DOHH2 (cell line): ENCODE measurements at regions not wholly inside any gene's neighbourhood (a gene's known extent, or its start where the extent isn't known, plus 50 kb on each side); places are given as distances from the start of the nearest gene placed in this dataset.

Experiments used
- H3F3A ChIP-seq: fragments of 200-600 bp; sonication (generic), shearing (Covaris generic); 2 replicates; pipeline ENCODE4 v1.6.0; 2016; ENCODE audit warnings: antibody characterized with exemption, mild to moderate bottlenecking; ENCODE audit not compliant: control insufficient read depth, insufficient read depth
- H3K27ac ChIP-seq: fragments of 200-600 bp; sonication (generic); 2 replicates; pipeline ENCODE4 v1.5.1; 2014; ENCODE audit warnings: low read depth, mild to moderate bottlenecking, low read length, moderate library complexity
- H3K27me3 ChIP-seq: fragments of 200-600 bp; sonication (generic); 2 replicates; pipeline ENCODE4 v1.6.1; 2014; ENCODE audit warnings: mild to moderate bottlenecking, low read length, mixed read lengths; ENCODE audit not compliant: control insufficient read depth
- H3K36me3 ChIP-seq: fragments of 200-600 bp; sonication (generic); 2 replicates; pipeline ENCODE4 v1.6.1; 2014; ENCODE audit warnings: mild to moderate bottlenecking, low read length, moderate library complexity, mixed read lengths; ENCODE audit not compliant: control insufficient read depth
- H3K4me1 ChIP-seq: fragments of 200-600 bp; sonication (generic); 2 replicates; pipeline ENCODE4 v1.6.1; 2014; ENCODE audit warnings: mild to moderate bottlenecking, low read length, mixed read lengths; ENCODE audit not compliant: control insufficient read depth
- H3K4me2 ChIP-seq: fragments of 200-600 bp; sonication (generic); 2 replicates; pipeline ENCODE4 v1.6.0; 2014; ENCODE audit warnings: mild to moderate bottlenecking, low read length, moderate library complexity
- H3K4me3 ChIP-seq: fragments of 200-600 bp; sonication (generic); 2 replicates; pipeline ENCODE4 v1.5.1; 2014; ENCODE audit warnings: mild to moderate bottlenecking, low read length, mixed read lengths
- H3K79me2 ChIP-seq: fragments of 200-600 bp; sonication (generic); 2 replicates; pipeline ENCODE4 v1.6.1; 2014; ENCODE audit warnings: mild to moderate bottlenecking, low read length, mixed read lengths; ENCODE audit not compliant: control insufficient read depth
- H3K9me2 ChIP-seq: fragments of 200-600 bp; sonication (generic); replicated peaks from 2 replicates; pipeline ENCODE4 v1.6.1; 2014; ENCODE audit warnings: mild to moderate bottlenecking, low read length, mixed read lengths; ENCODE audit not compliant: control insufficient read depth
- H3K9me3 ChIP-seq: fragments of 200-600 bp; sonication (generic); 2 replicates; pipeline ENCODE4 v1.6.1; 2014; ENCODE audit warnings: antibody characterized with exemption, low read length, mixed read lengths; ENCODE audit not compliant: control insufficient read depth, insufficient read depth
- H4K20me1 ChIP-seq: fragments of 200-600 bp; sonication (generic); 2 replicates; pipeline ENCODE4 v1.6.0; 2014; ENCODE audit warnings: low read depth, mild to moderate bottlenecking, antibody characterized with exemption, low read length, moderate library complexity; ENCODE audit not compliant: control insufficient read depth, insufficient read depth
- CTCF ChIP-seq: fragments of 200-600 bp; sonication (generic); IDR thresholded peaks from one replicate; pipeline ENCODE4 v1.5.1; 2014; ENCODE audit warnings: antibody characterized with exemption, mild to moderate bottlenecking, low read depth, low read length; ENCODE audit not compliant: poor library complexity, severe bottlenecking
- EZH2phosphoT487 ChIP-seq: fragments of 200-600 bp; sonication (generic); IDR thresholded peaks from 2 replicates; pipeline ENCODE4 v1.6.1; 2017; ENCODE audit warnings: borderline replicate concordance, mild to moderate bottlenecking, antibody characterized with exemption, low read length, moderate library complexity, mixed read lengths

GRCh38 chr1:81650776-81651175 is 150.0 kb upstream of the ADGRL2 start:
- no peaks in the 10 kb centered on the region for H3K9me3 ChIP-seq
- H3K36me3 ChIP-seq: no peaks in the 10 kb centered on the region
- H3K9me2 ChIP-seq: no peaks in the 10 kb centered on the region
- H3K79me2 ChIP-seq: no peaks in the 10 kb centered on the region
- H3K27ac ChIP-seq: no peak overlapping the region
- H3K4me2 ChIP-seq: no peak overlapping the region
- H3K4me3 ChIP-seq: no peak overlapping the region
- no peaks in the 10 kb centered on the region for H3K4me1 ChIP-seq
- no peaks in the 10 kb centered on the region for H4K20me1 ChIP-seq
- no peaks in the 10 kb centered on the region for H3K27me3 ChIP-seq
- TF ChIP-seq CTCF (no peak), EZH2phosphoT487 (no peak)
- H3F3A ChIP-seq: no peaks in the 10 kb centered on the region

- TF ChIP-seq CTCF (no peak), EZH2phosphoT487 (no peak)
- H3K4me2 ChIP-seq: no peak overlapping the region
Observed at GRCh38 chr1:81635816-81636215, 164.9 kb upstream of the ADGRL2 start.

GRCh38 chr1:81634294-81634693 is 166.4 kb upstream of the ADGRL2 start:
- Histone ChIP-seq H3K79me2 (no peaks in the 10 kb centered on the region), H3F3A (no peaks in the 10 kb centered on the region), H3K4me2 (no peak overlapping the region), H3K9me3 (no peaks in the 10 kb centered on the region; the same call in 1 of the 2 replicates), H3K27ac (no peak overlapping the region), H3K36me3 (no peaks in the 10 kb centered on the region), H3K4me1 (no peaks in the 10 kb centered on the region), H3K9me2 (no peaks in the 10 kb centered on the region), H3K27me3 (no peaks in the 10 kb centered on the region), H3K4me3 (no peak overlapping the region), H4K20me1 (no peaks in the 10 kb centered on the region)
- TF ChIP-seq CTCF (no peak), EZH2phosphoT487 (no peak)

More at GRCh38 chr1:81635816-81636215, 164.9 kb upstream of the ADGRL2 start:
- H3K4me1 ChIP-seq: no peaks in the 10 kb centered on the region
- no peaks in the 10 kb centered on the region for H3F3A ChIP-seq
- no peaks in the 10 kb centered on the region for H3K36me3 ChIP-seq
- no peak overlapping the region for H3K4me3 ChIP-seq
- no peaks in the 10 kb centered on the region for H3K27me3 ChIP-seq
- H3K27ac ChIP-seq: no peak overlapping the region
- H3K9me2 ChIP-seq: no peaks in the 10 kb centered on the region
- no peaks in the 10 kb centered on the region for H4K20me1 ChIP-seq
- no peaks in the 10 kb centered on the region for H3K79me2 ChIP-seq
- no peaks in the 10 kb centered on the region; the same call in 1 of the 2 replicates for H3K9me3 ChIP-seq

GRCh38 chr1:81619156-81619555 is 181.6 kb upstream of the ADGRL2 start:
- peaks cover 5% of the 10 kb centered on the region; the same call in 1 of the 2 replicates for H3K9me3 ChIP-seq
- no peaks in the 10 kb centered on the region for H3F3A ChIP-seq
- H3K27me3 ChIP-seq: no peaks in the 10 kb centered on the region
- no peak overlapping the region for H3K27ac ChIP-seq
- no peaks in the 10 kb centered on the region for H3K36me3 ChIP-seq
- H3K9me2 ChIP-seq: no peaks in the 10 kb centered on the region
- TF ChIP-seq EZH2phosphoT487 (no peak), CTCF (no peak)
- no peaks in the 10 kb centered on the region for H3K79me2 ChIP-seq
- no peak overlapping the region for H3K4me2 ChIP-seq
- no peak overlapping the region for H3K4me3 ChIP-seq
- H4K20me1 ChIP-seq: no peaks in the 10 kb centered on the region
- no peaks in the 10 kb centered on the region for H3K4me1 ChIP-seq
